ENCODE measurements at regions not wholly inside any gene's neighbourhood (a gene's known extent, or its start where the extent isn't known, plus 50 kb on each side); places are given as distances from the start of the nearest gene placed in this dataset.

GRCh38 chr9:75269197-75269596, 180.9 kb downstream of the OSTF1 start:
- TF ChIP-seq POLR2A (IDR thresholded peaks at IDR 0.05; ENCODE audit: low read length) (no peak), SMC3 (IDR thresholded peaks at IDR 0.05) (no peak), RNF2 (IDR thresholded peaks at IDR 0.05; ENCODE audit: borderline replicate concordance, low read depth) (no peak), CTCF (IDR thresholded peaks at IDR 0.05) (no peak), JUN (IDR thresholded peaks at IDR 0.05) (no peak), MAX (IDR thresholded peaks at IDR 0.05) (no peak), EHMT2 (IDR thresholded peaks at IDR 0.05; ENCODE audit: low read depth) (no peak), EP300 (IDR thresholded peaks at IDR 0.05) (no peak), HEYL (CRISPR knock-in tag; IDR thresholded peaks at IDR 0.05) (no peak), REST (IDR thresholded peaks at IDR 0.05) (no peak), HMGXB4 (CRISPR knock-in tag; IDR thresholded peaks at IDR 0.05; ENCODE audit: borderline replicate concordance) (no peak), ELK1 (IDR thresholded peaks at IDR 0.05; ENCODE audit: low read depth, low read length) (no peak), CBX2 (IDR thresholded peaks at IDR 0.05; ENCODE audit: borderline replicate concordance, low read depth) (no peak)
